HUES48 (cell line): ENCODE measurements at regions not wholly inside any gene's neighbourhood (a gene's known extent, or its start where the extent isn't known, plus 50 kb on each side); places are given as distances from the start of the nearest gene placed in this dataset.

Experiments used
- H3K27ac ChIP-seq: one replicate; pipeline ENCODE4 v1.7.0; 2013; ENCODE audit warnings: low read depth, low read length, inconsistent platforms
- H3K27me3 ChIP-seq: 2 replicates; pipeline ENCODE4 v1.6.1; 2013; ENCODE audit warnings: mild to moderate bottlenecking, low read length; ENCODE audit not compliant: control insufficient read depth, insufficient read depth
- H3K36me3 ChIP-seq: 2 replicates; pipeline ENCODE4 v1.6.1; 2013; ENCODE audit warnings: low read length; ENCODE audit not compliant: control insufficient read depth, insufficient read depth
- H3K4me1 ChIP-seq: 2 replicates; pipeline ENCODE4 v1.6.1; 2013; ENCODE audit warnings: mild to moderate bottlenecking, low read length; ENCODE audit not compliant: control insufficient read depth, insufficient read depth
- H3K4me3 ChIP-seq: 2 replicates; pipeline ENCODE4 v1.5.1; 2013; ENCODE audit warnings: mild to moderate bottlenecking, low read depth, low read length
- H3K9ac ChIP-seq: 2 replicates; pipeline ENCODE4 v1.6.1; 2013; ENCODE audit warnings: mild to moderate bottlenecking, low read depth, low read length, moderate library complexity
- H3K9me3 ChIP-seq: 2 replicates; pipeline ENCODE4 v1.6.1; 2013; ENCODE audit warnings: low read length; ENCODE audit not compliant: control insufficient read depth, insufficient read depth

DNA sequence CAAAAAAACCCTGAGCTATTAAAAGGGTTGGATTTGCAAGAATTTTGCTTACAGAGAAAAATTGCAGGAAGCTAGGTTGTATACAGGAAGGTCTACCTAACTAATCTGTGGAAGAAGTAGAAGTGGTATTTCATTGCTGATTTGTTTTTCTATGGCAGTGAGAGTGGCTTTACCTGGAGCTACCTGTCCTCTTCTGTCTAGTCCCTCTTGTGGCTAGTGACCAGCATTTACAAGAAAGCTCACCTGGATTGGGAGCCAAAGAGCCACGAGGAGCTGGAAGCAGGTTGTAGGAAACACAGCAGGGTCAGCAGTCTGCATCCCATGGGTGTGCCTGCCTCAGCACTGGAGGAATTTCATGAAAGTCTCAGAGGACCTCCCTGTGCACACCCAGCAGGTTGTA is 120.3 kb upstream of the RALGAPA2 start:
- Histone ChIP-seq H3K27ac (no peak overlapping the region), H3K27me3 (peaks cover 2% of the 10 kb centered on the region; the same call in 1 of the 2 replicates), H3K36me3 (no peaks in the 10 kb centered on the region), H3K4me3 (no peak overlapping the region), H3K4me1 (0 out of 2 replicates have a peak, but pooled peaks cover 2% of the 10 kb centered on the region), H3K9me3 (peaks cover 14% of the 10 kb centered on the region), H3K9ac (no peak overlapping the region)

DNA sequence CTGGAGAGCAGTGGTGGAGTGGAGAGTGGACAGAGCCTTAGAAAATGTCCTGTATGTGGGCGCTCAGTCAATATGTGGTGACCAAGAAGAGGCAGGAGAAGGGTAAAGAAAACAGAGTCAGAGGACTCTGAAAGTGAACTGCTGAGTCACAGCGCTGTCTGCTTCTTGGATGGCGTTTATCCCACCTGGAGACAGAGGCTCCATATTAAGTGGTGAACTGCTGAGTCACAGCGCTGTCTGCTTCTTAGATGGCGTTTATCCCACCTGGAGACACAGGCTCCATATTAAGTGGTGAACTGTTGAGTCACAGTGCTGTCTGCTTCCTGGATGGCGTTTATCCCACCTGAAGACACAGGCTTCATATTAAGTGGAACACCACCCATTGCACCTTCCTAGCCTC is 119.3 kb upstream of the RALGAPA2 start:
- Histone ChIP-seq H3K36me3 (no peaks in the 10 kb centered on the region), H3K4me1 (no peaks in the 10 kb centered on the region), H3K27ac (no peak overlapping the region), H3K27me3 (no peaks in the 10 kb centered on the region), H3K9me3 (peaks cover 14% of the 10 kb centered on the region), H3K4me3 (no peak overlapping the region), H3K9ac (no peak overlapping the region)

DNA sequence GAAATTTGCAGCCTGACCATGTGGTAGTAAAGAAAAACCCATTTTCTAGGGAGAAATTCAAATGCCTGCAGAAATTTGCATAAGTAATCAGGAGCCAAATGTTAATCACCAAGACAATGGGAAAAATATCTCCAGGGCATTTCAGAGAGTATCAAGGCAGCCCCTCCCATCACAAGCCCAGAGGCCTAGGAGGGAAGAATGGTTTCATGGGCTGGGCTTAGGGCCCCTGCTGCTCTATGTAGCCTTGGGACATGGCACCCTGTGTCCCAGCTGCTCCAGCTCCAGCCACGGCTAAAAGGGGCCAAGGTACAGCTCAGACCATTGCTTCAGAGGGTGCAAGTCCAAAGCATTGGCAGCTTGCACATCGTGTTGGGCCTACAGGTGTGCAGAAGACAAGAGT is 117.2 kb upstream of the RALGAPA2 start:
- H3K4me3 ChIP-seq, result no peak overlapping the region
- H3K36me3 ChIP-seq, result no peaks in the 10 kb centered on the region
- no peak overlapping the region for H3K27ac ChIP-seq
- H3K27me3 ChIP-seq, result no peaks in the 10 kb centered on the region
- peaks cover 14% of the 10 kb centered on the region for H3K9me3 ChIP-seq
- H3K9ac ChIP-seq, result no peak overlapping the region
- H3K4me1 ChIP-seq, result 0 out of 2 replicates have a peak, but pooled peaks cover 2% of the 10 kb centered on the region

DNA sequence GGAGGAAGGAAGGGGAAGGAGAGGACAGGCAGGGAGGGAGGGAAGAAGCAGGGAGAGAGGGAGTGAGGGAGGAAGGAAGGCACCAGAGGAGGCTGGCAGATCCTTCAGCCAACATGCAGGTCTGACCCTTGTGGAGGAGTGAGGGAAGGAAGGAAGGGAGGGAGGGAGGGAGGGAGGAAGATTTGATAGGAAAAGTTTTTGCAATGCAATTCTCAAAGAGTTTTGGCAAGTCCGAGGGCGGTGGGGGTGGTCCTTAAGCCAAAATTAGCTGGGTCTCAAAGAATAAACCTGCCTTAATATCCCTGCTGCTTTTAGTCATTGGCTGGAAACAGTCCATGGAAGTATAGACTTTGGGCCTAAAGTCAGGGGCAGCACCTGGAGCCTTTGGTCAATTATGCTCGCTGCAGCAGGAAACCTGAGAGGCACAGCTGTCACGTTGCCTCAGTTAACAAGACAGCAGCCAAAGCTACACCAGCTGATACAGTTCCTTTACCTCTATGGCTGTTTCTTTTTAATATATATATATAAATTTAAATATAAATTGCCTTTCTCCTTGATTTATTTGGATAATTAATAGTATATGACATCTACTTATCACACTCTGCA is 115.7 kb upstream of the RALGAPA2 start:
- Histone ChIP-seq H3K36me3 (no peaks in the 10 kb centered on the region), H3K4me1 (0 out of 2 replicates have a peak, but pooled peaks cover 2% of the 10 kb centered on the region), H3K9me3 (peaks cover 14% of the 10 kb centered on the region), H3K4me3 (no peak overlapping the region), H3K27me3 (no peaks in the 10 kb centered on the region), H3K27ac (no peak overlapping the region), H3K9ac (no peak overlapping the region)

DNA sequence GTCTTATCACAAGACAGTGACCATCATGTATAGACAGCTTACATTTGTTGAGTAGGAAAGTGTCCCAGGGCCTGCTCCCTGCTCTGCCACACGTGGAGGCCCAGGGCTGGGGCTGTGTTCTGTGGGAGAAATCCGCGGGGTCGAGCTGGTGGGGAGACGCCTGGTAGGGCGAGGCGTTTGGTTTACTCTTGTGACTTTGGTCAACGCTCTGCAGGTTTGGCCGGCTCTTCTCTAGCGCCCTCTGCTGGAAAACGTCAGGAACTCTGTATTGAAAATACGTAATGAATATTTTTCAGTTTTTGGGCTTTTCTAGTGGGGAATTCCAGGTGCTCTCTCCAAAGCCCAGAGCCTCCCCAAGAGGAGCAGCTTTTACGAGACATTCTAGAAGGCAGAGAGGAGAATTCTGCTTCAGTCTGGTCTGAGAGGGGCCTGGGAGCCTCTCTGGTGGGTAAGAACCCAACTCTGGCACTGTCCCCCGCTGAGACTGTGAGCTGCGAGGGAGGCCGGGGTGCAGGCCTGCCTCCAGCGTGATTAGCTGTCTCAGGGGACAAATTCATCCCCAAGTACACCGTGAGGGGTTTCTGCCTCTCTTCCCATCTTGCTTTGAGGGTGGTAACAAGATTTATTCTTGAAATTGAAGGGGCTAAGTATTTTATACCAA is 112.6 kb upstream of the RALGAPA2 start:
- Histone ChIP-seq H3K27ac (no peak overlapping the region), H3K4me3 (no peak overlapping the region), H3K27me3 (no peaks in the 10 kb centered on the region), H3K36me3 (no peaks in the 10 kb centered on the region), H3K4me1 (peaks cover 25% of the 10 kb centered on the region), H3K9ac (no peak overlapping the region), H3K9me3 (peaks cover 7% of the 10 kb centered on the region)

DNA sequence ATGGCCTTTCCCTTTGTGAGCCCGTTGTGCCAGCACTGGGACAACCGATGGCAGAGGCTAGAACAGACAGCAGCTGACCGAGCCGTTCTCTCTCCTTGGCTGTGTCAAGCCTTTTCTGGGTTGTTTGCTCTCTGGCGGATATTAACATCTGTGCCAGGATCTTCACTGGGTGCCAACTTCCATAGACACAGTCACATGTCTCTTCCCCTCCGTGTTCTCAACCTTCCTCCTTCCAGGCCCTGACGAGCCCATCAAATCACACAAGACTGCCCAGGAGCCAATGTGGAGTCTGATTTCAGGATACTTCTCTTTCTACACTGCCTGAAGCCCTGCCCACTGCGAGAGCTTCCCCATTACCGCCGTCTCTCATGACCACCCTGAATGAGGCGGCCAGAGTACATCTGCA is 111.0 kb upstream of the RALGAPA2 start:
- Histone ChIP-seq H3K27ac (no peak overlapping the region), H3K27me3 (no peaks in the 10 kb centered on the region)

DNA sequence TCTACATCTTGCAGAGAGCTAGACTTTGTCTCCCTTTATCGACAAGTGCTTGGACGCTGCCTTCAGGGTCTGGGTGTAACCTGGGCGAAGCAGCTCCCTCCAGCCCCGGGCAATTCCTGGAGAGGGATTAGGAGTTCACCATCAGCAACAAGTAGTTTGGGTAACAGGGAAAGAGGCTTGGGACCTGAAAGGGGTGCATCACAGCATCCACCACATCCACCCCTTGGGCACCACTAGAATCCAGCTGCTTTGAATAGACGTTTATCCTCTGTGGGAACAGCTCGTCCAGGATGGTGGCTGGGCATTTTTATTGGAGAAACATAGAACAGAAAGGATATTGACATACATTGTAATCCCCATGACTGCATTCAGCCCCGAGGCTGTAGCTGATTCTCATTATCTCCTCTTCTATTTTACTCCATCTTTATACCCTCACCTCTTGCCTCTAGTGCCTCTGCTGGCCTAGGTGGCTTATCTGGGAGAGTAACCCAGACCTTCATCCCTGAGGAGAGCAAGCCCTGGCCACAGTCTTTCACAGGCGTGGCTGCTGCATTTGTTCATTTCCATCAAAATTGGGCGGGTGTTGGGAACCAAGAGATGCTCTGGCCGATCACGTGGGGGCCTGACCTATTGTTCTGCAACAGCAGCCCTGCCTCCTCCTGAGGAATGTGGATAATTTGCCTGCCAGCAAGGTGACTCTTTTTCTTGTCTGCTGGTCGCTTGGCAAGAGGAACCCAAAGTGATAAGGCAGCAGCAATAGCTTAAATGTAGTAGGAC is 109.2 kb upstream of the RALGAPA2 start:
- no peak overlapping the region for H3K4me3 ChIP-seq
- no peak overlapping the region for H3K9ac ChIP-seq
- H3K27ac ChIP-seq, result no peak overlapping the region
- no peaks in the 10 kb centered on the region for H3K36me3 ChIP-seq
- no peaks in the 10 kb centered on the region for H3K9me3 ChIP-seq
- H3K27me3 ChIP-seq, result no peaks in the 10 kb centered on the region
- H3K4me1 ChIP-seq, result peaks cover 41% of the 10 kb centered on the region

More for the DNA sequence above, 111.0 kb upstream of the RALGAPA2 start:
- Histone ChIP-seq H3K4me1 (peaks cover 27% of the 10 kb centered on the region), H3K36me3 (no peaks in the 10 kb centered on the region), H3K9me3 (no peaks in the 10 kb centered on the region), H3K9ac (no peak overlapping the region), H3K4me3 (no peak overlapping the region)

DNA sequence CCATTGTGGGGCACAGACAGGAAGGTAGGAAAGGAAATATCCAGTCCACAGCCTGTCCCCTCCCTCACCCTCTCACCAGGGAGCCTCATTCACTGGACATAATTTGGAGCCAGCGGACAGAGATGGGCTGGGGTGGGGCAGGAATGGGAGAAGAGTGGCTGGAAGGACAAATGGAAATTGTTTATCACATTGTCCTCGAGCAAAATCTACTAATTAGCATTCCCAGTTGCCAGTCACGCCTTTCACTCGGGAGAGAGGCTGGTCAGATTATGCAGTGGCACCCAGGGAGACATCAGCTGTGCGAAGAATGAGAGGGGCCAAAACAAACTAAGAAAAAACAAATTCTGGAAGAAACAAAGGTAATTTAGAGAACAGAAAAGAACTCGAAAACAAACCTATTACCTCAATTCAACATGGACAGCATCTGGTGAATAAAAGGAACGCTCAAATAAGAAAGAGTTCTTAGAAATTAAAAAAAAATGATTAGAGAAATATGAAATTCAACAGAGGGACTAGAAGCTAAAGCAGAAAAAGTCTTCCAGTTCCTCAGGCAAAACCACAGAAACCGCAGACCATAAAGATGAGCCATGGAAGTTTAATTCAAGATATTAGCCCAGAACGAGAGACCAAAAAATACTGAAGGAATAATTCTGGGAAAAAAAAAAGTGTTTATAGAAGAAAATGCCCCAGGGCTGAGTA is 108.5 kb upstream of the RALGAPA2 start:
- no peak overlapping the region for H3K9ac ChIP-seq
- no peaks in the 10 kb centered on the region for H3K27me3 ChIP-seq
- peaks cover 49% of the 10 kb centered on the region for H3K4me1 ChIP-seq
- H3K27ac ChIP-seq, result peak overlapping the region; percentile 31
- H3K9me3 ChIP-seq, result no peaks in the 10 kb centered on the region
- no peak overlapping the region for H3K4me3 ChIP-seq
- no peaks in the 10 kb centered on the region for H3K36me3 ChIP-seq

DNA sequence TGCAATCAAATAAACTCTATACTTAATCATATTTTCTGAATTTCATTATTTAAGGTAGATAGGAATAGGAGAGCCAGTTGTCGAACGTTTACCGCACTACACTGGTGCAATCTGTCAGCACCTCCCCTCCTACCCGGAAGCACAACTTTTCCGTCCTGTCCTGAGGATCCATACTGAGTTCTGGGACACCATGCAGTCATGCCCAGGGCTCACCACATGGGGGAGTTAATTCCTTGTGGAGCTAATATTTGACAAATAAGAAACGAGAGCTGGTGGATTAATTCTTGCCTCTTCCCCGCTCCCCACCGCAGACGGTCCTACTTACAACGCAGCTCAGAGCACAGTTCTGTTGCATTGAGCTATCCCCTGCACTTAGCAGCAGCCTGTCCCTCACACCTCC is 107.7 kb upstream of the RALGAPA2 start:
- no peak overlapping the region for H3K27ac ChIP-seq
- H3K4me1 ChIP-seq, result peaks cover 57% of the 10 kb centered on the region

DNA sequence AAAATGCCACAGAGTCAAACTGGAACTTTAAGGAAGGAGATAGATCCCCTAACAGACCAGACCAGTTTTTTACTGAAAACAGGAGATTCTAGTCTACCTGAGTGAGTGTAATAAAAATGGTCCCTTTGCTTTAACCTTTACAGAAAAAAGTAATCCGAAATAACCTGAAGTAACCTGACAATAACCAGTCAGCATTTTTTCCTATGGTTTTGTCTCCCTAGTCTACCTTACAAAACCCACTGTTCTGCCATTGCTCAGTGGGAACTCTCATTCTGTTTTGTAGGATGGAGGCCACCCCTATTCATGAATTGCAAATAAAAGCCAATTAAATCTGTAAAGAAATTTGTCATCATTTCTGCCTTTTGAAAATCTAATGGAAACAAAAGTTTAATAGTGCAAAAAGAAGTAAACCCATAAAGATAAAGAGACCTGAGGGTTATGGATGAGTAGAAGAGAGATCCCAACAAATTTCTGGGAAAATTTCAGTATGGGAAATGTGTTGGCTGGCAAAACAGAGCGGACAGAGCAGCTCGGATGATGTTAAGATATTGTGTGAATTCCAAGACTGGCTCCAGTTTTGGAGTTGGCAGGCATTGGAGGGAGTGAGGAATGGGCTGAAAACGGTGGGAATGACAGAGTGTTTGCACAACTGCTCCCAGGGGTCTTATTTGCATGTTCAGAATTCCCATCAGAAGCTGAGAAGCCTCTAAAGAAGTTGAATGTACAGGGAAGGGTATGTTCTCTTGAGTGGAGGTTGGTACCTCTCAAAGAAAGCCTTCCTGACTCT is 104.7 kb upstream of the RALGAPA2 start:
- Histone ChIP-seq H3K36me3 (no peaks in the 10 kb centered on the region), H3K4me3 (no peak overlapping the region), H3K9ac (no peak overlapping the region), H3K4me1 (peaks cover 66% of the 10 kb centered on the region), H3K27me3 (no peaks in the 10 kb centered on the region), H3K27ac (no peak overlapping the region), H3K9me3 (no peaks in the 10 kb centered on the region)

More for the DNA sequence above, 107.7 kb upstream of the RALGAPA2 start:
- Histone ChIP-seq H3K9me3 (no peaks in the 10 kb centered on the region), H3K27me3 (no peaks in the 10 kb centered on the region), H3K9ac (no peak overlapping the region), H3K4me3 (no peak overlapping the region), H3K36me3 (no peaks in the 10 kb centered on the region)
